ENCODE measurements at regions not wholly inside any gene's neighbourhood (a gene's known extent, or its start where the extent isn't known, plus 50 kb on each side); places are given as distances from the start of the nearest gene placed in this dataset.

GRCh38 chr5:124669956-124670721 is 76.3 kb downstream of the ZNF608 start:
- TF ChIP-seq CTCF (IDR thresholded peaks at IDR 0.05) (no peak), POLR2A (IDR thresholded peaks at IDR 0.05) (no peak)
- Histone ChIP-seq H3K9me3 (no peaks in the 10 kb centered on the region), H3K36me3 (no peaks in the 10 kb centered on the region), H3K4me3 (replicated peaks in 1 of 3) (no peak overlapping the region), H3K27ac (no peak overlapping the region), H3K27me3 (no peaks in the 10 kb centered on the region), H3K4me1 (peaks cover 30 to 34% of the 10 kb centered on the region in 2 donors)
- DNase-seq = no peak
- intact Hi-C loops (cut with DNase I) = no loop called here
- WGBS, 2 donors = 88 to 90% methylated on average over 7 of the region's 7 CpGs

- H3K4me1 ChIP-seq = peaks cover 23 to 29% of the 10 kb centered on the region in 2 donors
- H3K9me3 ChIP-seq = no peaks in the 10 kb centered on the region
- intact Hi-C loops (cut with DNase I) = no loop called here
- no peaks in the 10 kb centered on the region for H3K36me3 ChIP-seq
- H3K27me3 ChIP-seq = no peaks in the 10 kb centered on the region
- H3K4me3 ChIP-seq (replicated peaks in 1 of 3) = no peak overlapping the region
- TF ChIP-seq POLR2A (IDR thresholded peaks at IDR 0.05) (no peak), CTCF (IDR thresholded peaks at IDR 0.05) (no peak)
- H3K27ac ChIP-seq = no peak overlapping the region
- 86 to 94% methylated on average over 4 of the region's 4 CpGs for WGBS, 2 donors
- no peak for DNase-seq
These were observed 77.2 kb downstream of the ZNF608 start for GRCh38 chr5:124669300-124669648.

- 90 to 95% methylated on average over 7 of the region's 7 CpGs for WGBS, 2 donors
- Histone ChIP-seq H3K4me3 (replicated peaks in 1 of 3) (no peak overlapping the region), H3K27ac (no peak overlapping the region), H3K36me3 (no peaks in the 10 kb centered on the region), H3K27me3 (no peaks in the 10 kb centered on the region), H3K9me3 (no peaks in the 10 kb centered on the region), H3K4me1 (peaks cover 23 to 30% of the 10 kb centered on the region in 2 donors)
- no peak for DNase-seq
- intact Hi-C loops (cut with DNase I) = no loop called here
- TF ChIP-seq POLR2A (IDR thresholded peaks at IDR 0.05) (no peak), CTCF (IDR thresholded peaks at IDR 0.05) (no peak)
These were observed 77.8 kb downstream of the ZNF608 start for GRCh38 chr5:124668353-124669299.

GRCh38 chr5:124665625-124666024 is 80.8 kb downstream of the ZNF608 start:
- Histone ChIP-seq H3K4me3 (replicated peaks in 1 of 3) (no peak overlapping the region), H3K27me3 (no peaks in the 10 kb centered on the region), H3K4me1 (peaks cover 29 to 49% of the 10 kb centered on the region in 2 donors), H3K9me3 (no peaks in the 10 kb centered on the region), H3K36me3 (no peaks in the 10 kb centered on the region), H3K27ac (no peak overlapping the region)
- intact Hi-C loops (cut with DNase I) = no loop called here
- TF ChIP-seq CTCF (IDR thresholded peaks at IDR 0.05) (no peak), POLR2A (IDR thresholded peaks at IDR 0.05) (no peak)
- no peak for DNase-seq

GRCh38 chr5:124665035-124665434 is 81.4 kb downstream of the ZNF608 start:
- peaks cover 35 to 51% of the 10 kb centered on the region in 2 donors for H3K4me1 ChIP-seq
- intact Hi-C loops (cut with DNase I) = no loop called here
- H3K4me3 ChIP-seq (replicated peaks in 1 of 3) = no peak overlapping the region
- no peaks in the 10 kb centered on the region for H3K27me3 ChIP-seq
- TF ChIP-seq CTCF (IDR thresholded peaks at IDR 0.05) (no peak), POLR2A (IDR thresholded peaks at IDR 0.05) (no peak)
- H3K36me3 ChIP-seq = no peaks in the 10 kb centered on the region
- 75 to 81% methylated on average over 2 of the region's 2 CpGs for WGBS, 2 donors
- H3K27ac ChIP-seq = no peak overlapping the region
- H3K9me3 ChIP-seq = no peaks in the 10 kb centered on the region
- no peak for DNase-seq

All from thyroid gland (tissue), 4 donors.